B cell (primary cell): ENCODE measurements at regions not wholly inside any gene's neighbourhood (a gene's known extent, or its start where the extent isn't known, plus 50 kb on each side); places are given as distances from the start of the nearest gene placed in this dataset.

ENCODE experiments used
- ATAC-seq: fragments of 200-7000 bp; cut with Tn5 transposase; one replicate; pipeline ENCODE4 v1.10.0; 2021; ENCODE audit warnings: low read depth, mild to moderate bottlenecking, moderate number of reproducible peaks, moderate library complexity
- CTCF ChIA-PET: fragments of 350-600 bp; sonication (Branson Sonifier 250); formaldehyde crosslinking; loops from one replicate; lab custom pipeline; 2021; ENCODE audit warnings: antibody characterized with exemption, inconsistent platforms; lab: Charles Lee
- POLR2A ChIA-PET: fragments of 350-600 bp; sonication (Branson Sonifier 250); formaldehyde crosslinking; loops from one replicate; lab custom pipeline; 2021; ENCODE audit warnings: antibody characterized with exemption; lab: Charles Lee
- DNase-seq: peaks from one replicate; pipeline ENCODE4 v3.0.0; 2013
- H2AFZ ChIP-seq: 2 replicates; pipeline ENCODE4 v1.6.1; 2012; ENCODE audit warnings: mild to moderate bottlenecking, low read depth, low read length; ENCODE audit not compliant: insufficient read depth, poor library complexity, severe bottlenecking
- H3K27ac ChIP-seq, 2 donors: 1 replicate in 1 of 2; 2 replicates in 1 of 2; pipeline ENCODE4 v1.5.1; 2012 to 2013; ENCODE audit warnings: low read length in 2 of 2, mild to moderate bottlenecking in 2 of 2, moderate library complexity in 1 of 2
- H3K27me3 ChIP-seq, 4 experiments: fragments of 200-600 bp in 1 of 4; sonication (generic) in 1 of 4; replicated peaks in 1 of 4; 1 replicate in 2 of 4; 2 replicates in 2 of 4; pipeline versions ENCODE4 v1.6.1 to v1.7.0; 2013 to 2016; ENCODE audit warnings: low read length in 3 of 4, mild to moderate bottlenecking in 2 of 4, mixed read lengths in 1 of 4, moderate library complexity in 1 of 4; ENCODE audit not compliant: insufficient read depth in 4 of 4, control insufficient read depth in 3 of 4; ENCODE audit errors: control extremely low read depth in 1 of 4
- H3K36me3 ChIP-seq, 2 experiments: replicated peaks in 1 of 2; 1 replicate in 1 of 2; 2 replicates in 1 of 2; pipeline versions ENCODE4 v1.6.1 to v1.7.1; 2013; ENCODE audit warnings: low read length in 1 of 2; ENCODE audit not compliant: insufficient read depth in 2 of 2, control insufficient read depth in 1 of 2; ENCODE audit errors: control extremely low read depth in 1 of 2, extremely low read depth in 1 of 2
- H3K4me1 ChIP-seq, 2 donors: fragments of 200-600 bp in 1 of 2; sonication (generic) in 1 of 2; 1 replicate in 1 of 2; 2 replicates in 1 of 2; pipeline versions ENCODE4 v1.5.1 to v1.6.1; 2013 to 2017; ENCODE audit warnings: low read length in 2 of 2; ENCODE audit not compliant: control insufficient read depth in 2 of 2, insufficient read depth in 2 of 2
- H3K4me2 ChIP-seq: replicated peaks from 2 replicates; pipeline ENCODE3; 2012; ENCODE audit warnings: mild to moderate bottlenecking, low read depth, low read length; ENCODE audit not compliant: poor library complexity, severe bottlenecking
- H3K4me3 ChIP-seq, 5 experiments: fragments of 200-600 bp in 1 of 5; sonication (generic) in 1 of 5; 1 replicate in 3 of 5; 2 replicates in 2 of 5; pipeline versions ENCODE4 v1.5.1 to v1.7.0; 2011 to 2016; ENCODE audit warnings: low read length in 4 of 5, mild to moderate bottlenecking in 4 of 5, low read depth in 2 of 5, control low read depth in 1 of 5, moderate library complexity in 1 of 5; ENCODE audit not compliant: insufficient read depth in 1 of 5; ENCODE audit errors: control extremely low read depth in 1 of 5, extremely low read depth in 1 of 5
- H3K79me2 ChIP-seq: fragments of 200-600 bp; sonication (generic); one replicate; pipeline ENCODE4 v1.6.0; 2016; ENCODE audit warnings: low read length; ENCODE audit not compliant: control insufficient read depth, insufficient read depth
- H3K9ac ChIP-seq: fragments of 200-600 bp; sonication (generic); 2 replicates; pipeline ENCODE4 v1.6.1; 2017; ENCODE audit warnings: mild to moderate bottlenecking, low read length, moderate library complexity
- H3K9me3 ChIP-seq, 3 donors: one replicate each; pipeline versions ENCODE4 v1.6.1 to v1.7.1; 2013; ENCODE audit warnings: low read length in 2 of 3; ENCODE audit not compliant: control insufficient read depth in 2 of 3, insufficient read depth in 1 of 3; ENCODE audit errors: control extremely low read depth in 1 of 3
- H4K20me1 ChIP-seq: 2 replicates; pipeline ENCODE4 v1.6.0; 2012; ENCODE audit warnings: mild to moderate bottlenecking, low read length; ENCODE audit not compliant: insufficient read depth, control insufficient read depth, poor library complexity, severe bottlenecking
- H3K27ac Mint-ChIP-seq: one replicate; pipeline ENCODE4 v1.8.0; 2021; ENCODE audit warnings: mixed read lengths
- H3K27me3 Mint-ChIP-seq: one replicate; pipeline ENCODE4 v1.8.0; 2021; ENCODE audit warnings: mixed read lengths
- H3K4me1 Mint-ChIP-seq: one replicate; pipeline ENCODE4 v1.8.0; 2021; ENCODE audit warnings: mixed read lengths
- H3K4me3 Mint-ChIP-seq: one replicate; pipeline ENCODE4 v1.8.0; 2021; ENCODE audit warnings: mixed read lengths
- H3K9me3 Mint-ChIP-seq: one replicate; pipeline ENCODE4 v1.8.0; 2022; ENCODE audit warnings: mixed read lengths; ENCODE audit not compliant: insufficient read depth
- EZH2 ChIP-seq: IDR thresholded peaks from 2 replicates; pipeline ENCODE4 v1.6.1; 2012; ENCODE audit warnings: borderline replicate concordance, low read depth, mild to moderate bottlenecking, moderate library complexity, low read length; ENCODE audit not compliant: insufficient read depth, poor library complexity, severe bottlenecking
- whole genome bisulfite sequencing: methylation state at CpG from one replicate; pipeline ENCODE4 v1.1.5; 2013; ENCODE audit warnings: missing lambda C conversion rate; ENCODE audit not compliant: insufficient coverage; 5-methylcytosine and 5-hydroxymethylcytosine counted together
- intact Hi-C: fragments of 100-400 bp; cut with micrococcal nuclease; formaldehyde crosslinking; loops from one replicate; pipeline ENCODE4 v1.10.0; 2022
- TF ChIP-seq, protein P1 (sequence below): fragments of 200-600 bp; IDR thresholded peaks from one replicate; pipeline ENCODE4 v1.8.0; 2022; ENCODE audit warnings: antibody characterized with exemption, mild to moderate bottlenecking

DNA sequence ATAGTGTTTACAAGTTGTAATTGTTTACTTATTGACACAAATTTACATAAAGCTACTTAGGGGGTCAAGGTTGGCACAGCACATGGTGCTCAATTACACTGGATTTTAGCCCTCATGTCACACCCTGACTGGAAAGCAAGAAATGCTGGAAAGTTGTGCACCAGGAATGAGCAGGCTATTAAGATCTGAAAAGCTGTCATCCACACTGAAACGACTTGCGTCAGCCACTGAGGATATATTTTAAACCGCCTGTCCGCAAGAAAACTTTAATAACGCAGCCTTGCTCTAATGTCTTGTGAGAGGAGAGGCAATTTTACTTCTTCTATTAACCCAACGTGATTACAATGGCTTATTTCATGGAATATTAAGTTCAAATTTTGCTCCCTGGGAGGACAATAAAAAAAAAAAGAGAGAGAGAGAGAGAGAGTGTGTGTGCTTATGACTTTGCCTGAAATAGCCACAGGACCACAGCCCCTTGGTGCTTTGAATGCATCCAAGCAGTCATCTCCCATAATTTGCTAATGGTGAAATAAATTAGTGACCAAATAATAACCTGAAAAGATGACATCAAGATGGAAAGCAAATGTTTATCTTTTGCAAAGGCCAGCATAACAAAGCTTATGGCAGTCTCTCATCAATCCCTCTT, 425.4 kb upstream of the PSMD7 start:
- TF ChIP-seq, protein P1, sequence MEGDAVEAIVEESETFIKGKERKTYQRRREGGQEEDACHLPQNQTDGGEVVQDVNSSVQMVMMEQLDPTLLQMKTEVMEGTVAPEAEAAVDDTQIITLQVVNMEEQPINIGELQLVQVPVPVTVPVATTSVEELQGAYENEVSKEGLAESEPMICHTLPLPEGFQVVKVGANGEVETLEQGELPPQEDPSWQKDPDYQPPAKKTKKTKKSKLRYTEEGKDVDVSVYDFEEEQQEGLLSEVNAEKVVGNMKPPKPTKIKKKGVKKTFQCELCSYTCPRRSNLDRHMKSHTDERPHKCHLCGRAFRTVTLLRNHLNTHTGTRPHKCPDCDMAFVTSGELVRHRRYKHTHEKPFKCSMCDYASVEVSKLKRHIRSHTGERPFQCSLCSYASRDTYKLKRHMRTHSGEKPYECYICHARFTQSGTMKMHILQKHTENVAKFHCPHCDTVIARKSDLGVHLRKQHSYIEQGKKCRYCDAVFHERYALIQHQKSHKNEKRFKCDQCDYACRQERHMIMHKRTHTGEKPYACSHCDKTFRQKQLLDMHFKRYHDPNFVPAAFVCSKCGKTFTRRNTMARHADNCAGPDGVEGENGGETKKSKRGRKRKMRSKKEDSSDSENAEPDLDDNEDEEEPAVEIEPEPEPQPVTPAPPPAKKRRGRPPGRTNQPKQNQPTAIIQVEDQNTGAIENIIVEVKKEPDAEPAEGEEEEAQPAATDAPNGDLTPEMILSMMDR: no peak
- TF ChIP-seq EZH2: no peak
- H3K4me2 ChIP-seq: no peak overlapping the region
- ChIA-PET POLR2A (no interaction called here), CTCF (no interaction called here)
- Mint-ChIP-seq H3K27ac (no peak overlapping the region), H3K27me3 (peaks cover 3% of the 10 kb centered on the region), H3K9me3 (no peaks in the 10 kb centered on the region), H3K4me1 (no peaks in the 10 kb centered on the region), H3K4me3 (no peak overlapping the region)
- DNase-seq (no peak), ATAC-seq (no peak)
- H3K4me3 ChIP-seq: no peak overlapping the region
- H3K27ac ChIP-seq: no peak overlapping the region
- intact Hi-C loops: no loop called here
- H3K79me2 ChIP-seq: no peaks in the 10 kb centered on the region
- no peak overlapping the region for H2AFZ ChIP-seq
- H4K20me1 ChIP-seq: no peaks in the 10 kb centered on the region
- H3K9ac ChIP-seq: no peak overlapping the region
- peaks cover 0 to 3% (median 0%) of the 10 kb centered on the region in 3 donors for H3K9me3 ChIP-seq
- 100% methylated on average over 3 of the region's 6 CpGs for WGBS
- no peaks in the 10 kb centered on the region for H3K36me3 ChIP-seq
- no peaks in the 10 kb centered on the region for H3K27me3 ChIP-seq
- H3K4me1 ChIP-seq: no peaks in the 10 kb centered on the region

DNA sequence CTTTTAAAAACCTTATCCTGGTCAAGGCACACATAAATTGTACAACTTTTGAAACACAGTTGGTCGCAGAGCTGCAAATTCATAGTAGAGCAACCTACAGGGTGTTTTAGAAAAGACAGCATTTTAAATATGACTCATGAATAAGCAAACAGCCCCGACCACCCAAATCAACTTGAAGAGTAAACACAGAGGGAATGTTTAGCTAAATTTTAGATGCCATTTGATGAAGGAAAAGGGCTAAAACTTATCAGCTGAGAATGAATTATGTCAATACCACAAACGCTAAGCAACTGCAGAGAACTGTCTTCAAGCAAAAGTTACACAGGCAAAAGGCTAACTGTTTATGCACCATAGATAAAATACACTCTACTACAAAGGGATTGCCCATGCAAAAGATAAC, 427.5 kb upstream of the PSMD7 start:
- Mint-ChIP-seq H3K4me1 (no peaks in the 10 kb centered on the region), H3K27ac (no peak overlapping the region), H3K4me3 (no peak overlapping the region), H3K9me3 (no peaks in the 10 kb centered on the region), H3K27me3 (no peaks in the 10 kb centered on the region)
- Histone ChIP-seq H3K4me3 (no peak overlapping the region), H3K9me3 (peaks cover 0 to 3% (median 0%) of the 10 kb centered on the region in 3 donors), H4K20me1 (no peaks in the 10 kb centered on the region), H3K9ac (no peak overlapping the region), H2AFZ (no peak overlapping the region), H3K27me3 (no peaks in the 10 kb centered on the region), H3K36me3 (no peaks in the 10 kb centered on the region), H3K4me1 (no peaks in the 10 kb centered on the region), H3K27ac (no peak overlapping the region), H3K79me2 (no peaks in the 10 kb centered on the region), H3K4me2 (no peak overlapping the region)
- ATAC-seq (no peak), DNase-seq (no peak)
- TF ChIP-seq, protein P1: no peak
- TF ChIP-seq EZH2: no peak
- POLR2A ChIA-PET: no interaction called here
- CTCF ChIA-PET: no interaction called here
- intact Hi-C loops: no loop called here
- no CpG with 5 or more reads among the region's 3 CpGs for WGBS
